ENCODE measurements at regions not wholly inside any gene's neighbourhood (a gene's known extent, or its start where the extent isn't known, plus 50 kb on each side); places are given as distances from the start of the nearest gene placed in this dataset.

DNA sequence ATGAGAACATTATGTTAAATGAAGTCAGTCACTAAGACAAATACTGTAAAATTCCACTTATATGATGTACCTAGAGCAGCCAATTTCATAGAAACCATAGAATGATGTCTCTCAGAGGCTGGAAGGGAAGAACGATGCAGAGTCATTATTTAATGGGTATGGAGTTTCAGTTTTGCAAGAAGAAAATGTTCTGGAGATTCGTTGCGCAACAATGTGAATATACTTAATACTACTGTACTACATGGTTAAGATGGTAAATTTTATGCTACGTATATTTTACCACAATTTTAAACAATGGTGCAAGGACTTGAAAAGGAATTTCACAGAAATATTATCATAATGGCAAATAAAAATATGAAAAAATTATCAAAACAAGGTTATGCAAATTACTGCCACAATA, 972.6 kb downstream of the KCNMA1 start:
- Histone ChIP-seq H3K4me2 (ENCODE audit: low read depth, low read length, poor library complexity, severe bottlenecking) (no peak overlapping the region), H3F3A (ENCODE audit: low read depth) (no peaks in the 10 kb centered on the region; the same call in 1 of the 2 replicates), H3K9me2 (replicated peaks; ENCODE audit: low read depth, low read length) (no peaks in the 10 kb centered on the region), H3K27me3 (ENCODE audit: insufficient read depth, low read length, poor library complexity, severe bottlenecking) (no peaks in the 10 kb centered on the region), H2AFZ (ENCODE audit: low read length) (no peak overlapping the region), H4K20me1 (ENCODE audit: insufficient read depth, low read length, poor library complexity, severe bottlenecking) (no peaks in the 10 kb centered on the region), H3K4me1 (ENCODE audit: insufficient read depth, low read length, poor library complexity, severe bottlenecking) (peaks cover 12% of the 10 kb centered on the region), H3K4me3 (ENCODE audit: low read length, poor library complexity, severe bottlenecking) (no peak overlapping the region), H3K79me2 (ENCODE audit: insufficient read depth, low read length) (no peaks in the 10 kb centered on the region), H3K9me3 (ENCODE audit: insufficient read depth, low read depth, low read length) (no peaks in the 10 kb centered on the region), H3K36me3 (ENCODE audit: insufficient read depth, low read length) (no peaks in the 10 kb centered on the region), H3K9ac (ENCODE audit: low read depth, low read length, poor library complexity, severe bottlenecking) (no peak overlapping the region)
- TF ChIP-seq EZH2phosphoT487 (IDR thresholded peaks at IDR 0.05; ENCODE audit: borderline replicate concordance): no peak
- TF ChIP-seq, protein P1, sequence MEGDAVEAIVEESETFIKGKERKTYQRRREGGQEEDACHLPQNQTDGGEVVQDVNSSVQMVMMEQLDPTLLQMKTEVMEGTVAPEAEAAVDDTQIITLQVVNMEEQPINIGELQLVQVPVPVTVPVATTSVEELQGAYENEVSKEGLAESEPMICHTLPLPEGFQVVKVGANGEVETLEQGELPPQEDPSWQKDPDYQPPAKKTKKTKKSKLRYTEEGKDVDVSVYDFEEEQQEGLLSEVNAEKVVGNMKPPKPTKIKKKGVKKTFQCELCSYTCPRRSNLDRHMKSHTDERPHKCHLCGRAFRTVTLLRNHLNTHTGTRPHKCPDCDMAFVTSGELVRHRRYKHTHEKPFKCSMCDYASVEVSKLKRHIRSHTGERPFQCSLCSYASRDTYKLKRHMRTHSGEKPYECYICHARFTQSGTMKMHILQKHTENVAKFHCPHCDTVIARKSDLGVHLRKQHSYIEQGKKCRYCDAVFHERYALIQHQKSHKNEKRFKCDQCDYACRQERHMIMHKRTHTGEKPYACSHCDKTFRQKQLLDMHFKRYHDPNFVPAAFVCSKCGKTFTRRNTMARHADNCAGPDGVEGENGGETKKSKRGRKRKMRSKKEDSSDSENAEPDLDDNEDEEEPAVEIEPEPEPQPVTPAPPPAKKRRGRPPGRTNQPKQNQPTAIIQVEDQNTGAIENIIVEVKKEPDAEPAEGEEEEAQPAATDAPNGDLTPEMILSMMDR (conservative IDR thresholded peaks at IDR 0.05; ENCODE audit: low read length): no peak

DNA sequence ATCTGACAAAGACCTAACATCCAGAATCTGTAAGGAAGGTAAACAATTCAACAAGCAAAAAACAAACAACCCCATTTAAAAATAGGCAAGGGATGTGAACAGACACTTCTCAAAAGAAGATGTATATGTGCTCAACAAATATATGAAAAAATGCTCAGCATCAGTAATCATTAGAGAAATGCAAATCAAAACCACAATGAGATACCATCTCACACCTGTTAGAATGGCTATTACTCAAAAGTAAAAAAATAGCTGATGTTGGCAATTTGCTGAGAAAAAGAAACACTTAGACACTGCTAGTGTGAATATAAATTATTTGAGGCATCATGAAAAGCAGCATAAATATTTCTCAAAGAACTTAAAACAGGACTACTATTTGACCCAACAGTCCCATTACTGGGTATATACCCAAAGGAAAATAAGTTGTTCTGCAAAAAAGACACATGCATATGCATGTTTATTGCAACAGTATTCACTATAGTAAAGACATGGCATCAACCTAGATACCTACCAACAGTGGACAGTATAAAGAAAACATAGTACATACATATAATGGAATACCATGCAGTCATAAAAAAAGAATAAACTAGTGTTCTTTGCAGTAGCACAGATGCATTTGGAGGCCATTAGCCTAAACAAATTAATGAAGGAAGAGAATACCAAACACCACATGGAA, 980.1 kb downstream of the KCNMA1 start:
- Histone ChIP-seq H3F3A (ENCODE audit: low read depth) (no peaks in the 10 kb centered on the region), H3K9ac (ENCODE audit: low read depth, low read length, poor library complexity, severe bottlenecking) (no peak overlapping the region), H3K79me2 (ENCODE audit: insufficient read depth, low read length) (no peaks in the 10 kb centered on the region), H3K9me2 (replicated peaks; ENCODE audit: low read depth, low read length) (no peaks in the 10 kb centered on the region), H3K27me3 (ENCODE audit: insufficient read depth, low read length, poor library complexity, severe bottlenecking) (no peaks in the 10 kb centered on the region), H3K9me3 (ENCODE audit: insufficient read depth, low read depth, low read length) (no peaks in the 10 kb centered on the region), H3K36me3 (ENCODE audit: insufficient read depth, low read length) (no peaks in the 10 kb centered on the region), H4K20me1 (ENCODE audit: insufficient read depth, low read length, poor library complexity, severe bottlenecking) (no peaks in the 10 kb centered on the region), H3K4me2 (ENCODE audit: low read depth, low read length, poor library complexity, severe bottlenecking) (no peak overlapping the region), H3K4me1 (ENCODE audit: insufficient read depth, low read length, poor library complexity, severe bottlenecking) (peaks cover 6% of the 10 kb centered on the region), H3K4me3 (ENCODE audit: low read length, poor library complexity, severe bottlenecking) (no peak overlapping the region), H2AFZ (ENCODE audit: low read length) (no peak overlapping the region)
- TF ChIP-seq EZH2phosphoT487 (IDR thresholded peaks at IDR 0.05; ENCODE audit: borderline replicate concordance): no peak
- TF ChIP-seq, protein P1 (conservative IDR thresholded peaks at IDR 0.05; ENCODE audit: low read length): no peak

DNA sequence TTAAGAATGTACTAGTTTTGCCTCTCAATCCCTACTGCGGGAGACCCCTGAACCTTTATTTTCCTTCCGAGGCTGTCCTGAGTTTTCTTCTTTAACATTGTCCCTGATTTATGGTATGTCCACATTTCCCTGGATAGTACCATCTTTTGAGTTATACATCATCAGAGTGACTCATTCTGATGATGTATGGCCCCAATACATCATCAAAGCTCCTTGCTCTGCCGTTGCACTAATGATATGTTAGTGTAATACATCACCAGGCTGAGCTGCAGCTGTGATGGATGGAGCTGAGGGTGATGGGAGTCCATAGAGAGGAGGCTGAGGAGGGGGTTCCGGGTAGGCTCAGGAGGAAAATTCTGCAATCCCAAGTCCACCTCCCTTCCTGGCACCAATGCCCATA, 986.5 kb downstream of the KCNMA1 start:
- Histone ChIP-seq H4K20me1 (ENCODE audit: insufficient read depth, low read length, poor library complexity, severe bottlenecking) (no peaks in the 10 kb centered on the region), H3F3A (ENCODE audit: low read depth) (no peaks in the 10 kb centered on the region), H3K4me1 (ENCODE audit: insufficient read depth, low read length, poor library complexity, severe bottlenecking) (peaks cover 22% of the 10 kb centered on the region), H3K9ac (ENCODE audit: low read depth, low read length, poor library complexity, severe bottlenecking) (no peak overlapping the region), H3K4me2 (ENCODE audit: low read depth, low read length, poor library complexity, severe bottlenecking) (no peak overlapping the region), H3K36me3 (ENCODE audit: insufficient read depth, low read length) (no peaks in the 10 kb centered on the region), H3K9me3 (ENCODE audit: insufficient read depth, low read depth, low read length) (no peaks in the 10 kb centered on the region), H3K4me3 (ENCODE audit: low read length, poor library complexity, severe bottlenecking) (no peak overlapping the region), H3K9me2 (replicated peaks; ENCODE audit: low read depth, low read length) (no peaks in the 10 kb centered on the region), H2AFZ (ENCODE audit: low read length) (no peak overlapping the region), H3K27me3 (ENCODE audit: insufficient read depth, low read length, poor library complexity, severe bottlenecking) (no peaks in the 10 kb centered on the region), H3K79me2 (ENCODE audit: insufficient read depth, low read length) (no peaks in the 10 kb centered on the region)
- TF ChIP-seq, protein P1 (conservative IDR thresholded peaks at IDR 0.05; ENCODE audit: low read length): no peak
- no peak for TF ChIP-seq EZH2phosphoT487 (IDR thresholded peaks at IDR 0.05; ENCODE audit: borderline replicate concordance)

Data from Loucy (cell line).